Panc1 (cell line): ENCODE measurements at regions not wholly inside any gene's neighbourhood (a gene's known extent, or its start where the extent isn't known, plus 50 kb on each side); places are given as distances from the start of the nearest gene placed in this dataset.

ENCODE experiments used
- CTCF ChIP-seq: fragments of 450-650 bp; IDR thresholded peaks from 2 replicates; pipeline ENCODE4 v1.5.1; 2017; ENCODE audit warnings: mild to moderate bottlenecking
- POLR2AphosphoS5 ChIP-seq: IDR thresholded peaks from 2 replicates; pipeline ENCODE4 v1.6.1; 2012; ENCODE audit warnings: mild to moderate bottlenecking, low read depth, low read length, moderate library complexity
- REST ChIP-seq, 2 experiments: IDR thresholded peaks; 2 replicates each; pipeline ENCODE4 v1.6.1; 2011 to 2012; ENCODE audit warnings: low read depth in 2 of 2, control low read depth in 1 of 2, low read length in 1 of 2, mild to moderate bottlenecking in 1 of 2, moderate library complexity in 1 of 2; ENCODE audit not compliant: insufficient read depth in 1 of 2

GRCh38 chr16:5938607-5939006 is 841.0 kb upstream of the EEF2KMT start:
- TF ChIP-seq CTCF (no peak), POLR2AphosphoS5 (no peak), REST (IDR thresholded peaks at IDR 0.05; ENCODE audit: insufficient read depth in 1 of 2, low read depth in 2 of 2, low read length in 1 of 2) (no peak)
